ENCODE measurements at regions not wholly inside any gene's neighbourhood (a gene's known extent, or its start where the extent isn't known, plus 50 kb on each side); places are given as distances from the start of the nearest gene placed in this dataset.
A peak's percentile ranks its signal among the peaks of the same experiment; 100 is the strongest.
"Not testable (repeated sequence)": the region's sequence is repeated elsewhere in the genome, so short reads cannot be mapped to it uniquely, and the experiment has no call there.

DNA sequence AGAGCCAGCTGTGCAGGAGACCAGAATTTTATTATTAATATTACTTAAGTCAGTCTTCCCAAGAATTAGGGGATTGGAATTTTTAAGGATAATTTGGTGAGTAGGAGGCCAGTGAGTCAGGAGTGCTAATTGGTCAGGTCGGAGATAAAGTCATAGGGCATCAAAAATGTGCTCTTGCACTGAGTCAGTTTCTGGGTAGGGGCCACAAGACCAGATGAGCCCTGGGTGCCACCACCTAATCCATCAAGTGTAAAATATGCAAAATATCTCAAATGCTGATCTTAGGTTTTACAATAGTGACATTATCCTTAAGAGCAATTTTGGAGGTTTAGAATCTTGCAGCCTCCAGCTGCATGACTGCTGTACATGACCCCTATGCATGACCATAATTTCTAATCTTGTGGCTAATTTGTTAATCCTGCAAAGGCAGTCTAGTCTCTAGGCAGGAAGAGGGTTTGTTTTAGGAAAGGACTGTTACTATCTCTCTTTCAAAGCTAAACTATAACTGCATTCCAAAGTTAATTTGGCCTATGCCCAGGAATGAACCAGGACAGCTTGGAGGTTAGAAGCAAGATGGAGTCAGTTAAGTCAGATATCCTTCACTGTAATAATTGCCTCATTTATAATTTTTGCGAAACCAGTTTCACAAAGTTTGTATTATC, 215.9 kb downstream of the RNF152 start:
- DNase-seq, result no peak

DNA sequence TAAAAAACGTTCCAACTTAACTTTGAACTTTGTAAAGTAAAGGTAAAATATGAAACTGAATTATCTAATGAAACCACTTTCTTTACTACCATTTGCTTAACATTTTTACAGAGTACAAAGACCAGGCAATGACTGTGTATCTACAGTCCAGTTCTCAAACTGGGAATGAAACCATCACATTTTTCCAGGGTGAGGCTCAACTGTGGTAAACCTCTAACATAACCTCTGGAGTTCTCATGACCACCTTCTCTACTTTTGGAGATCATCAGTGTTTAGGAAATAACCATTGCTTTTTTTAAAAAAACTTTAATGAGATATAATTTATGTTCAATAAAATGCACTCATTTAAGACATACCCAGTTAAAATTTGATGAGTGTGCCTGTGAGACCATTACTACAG, 223.5 kb downstream of the RNF152 start:
- DNase-seq, result no peak

DNA sequence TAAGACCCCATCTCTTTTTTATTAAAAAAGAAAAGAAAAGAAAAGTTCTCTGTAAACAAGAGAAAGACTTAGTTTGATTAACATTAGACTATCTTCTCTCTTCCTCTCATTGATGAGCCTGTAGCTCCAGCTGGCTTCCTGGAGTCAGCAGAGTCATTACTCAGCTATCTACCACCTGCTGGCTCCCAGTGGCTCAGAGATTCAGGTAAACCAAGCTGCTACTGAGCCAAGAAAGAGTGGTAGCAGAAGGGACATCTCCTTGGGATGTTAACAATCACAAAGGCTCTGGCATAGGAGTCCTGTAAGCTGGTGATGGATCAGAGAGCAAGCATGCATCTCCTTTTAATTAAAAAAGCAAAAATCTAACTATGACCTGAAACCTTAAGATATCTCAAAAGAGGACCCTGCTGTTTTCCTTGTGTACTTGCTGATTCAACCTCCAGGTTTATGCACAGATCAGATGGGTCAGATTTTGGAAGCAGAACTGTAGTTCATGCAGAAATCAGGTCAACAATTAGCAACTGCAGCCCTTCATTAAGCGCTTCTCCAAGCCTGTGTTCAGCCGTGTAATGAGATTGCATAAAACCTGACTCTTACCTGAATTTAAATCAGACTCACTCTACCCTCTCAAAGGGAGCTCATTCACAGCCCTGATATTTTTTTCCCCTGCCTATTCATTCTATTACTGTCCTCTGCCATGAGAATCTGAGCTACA, 225.8 kb downstream of the RNF152 start:
- DNase-seq, result no peak

DNA sequence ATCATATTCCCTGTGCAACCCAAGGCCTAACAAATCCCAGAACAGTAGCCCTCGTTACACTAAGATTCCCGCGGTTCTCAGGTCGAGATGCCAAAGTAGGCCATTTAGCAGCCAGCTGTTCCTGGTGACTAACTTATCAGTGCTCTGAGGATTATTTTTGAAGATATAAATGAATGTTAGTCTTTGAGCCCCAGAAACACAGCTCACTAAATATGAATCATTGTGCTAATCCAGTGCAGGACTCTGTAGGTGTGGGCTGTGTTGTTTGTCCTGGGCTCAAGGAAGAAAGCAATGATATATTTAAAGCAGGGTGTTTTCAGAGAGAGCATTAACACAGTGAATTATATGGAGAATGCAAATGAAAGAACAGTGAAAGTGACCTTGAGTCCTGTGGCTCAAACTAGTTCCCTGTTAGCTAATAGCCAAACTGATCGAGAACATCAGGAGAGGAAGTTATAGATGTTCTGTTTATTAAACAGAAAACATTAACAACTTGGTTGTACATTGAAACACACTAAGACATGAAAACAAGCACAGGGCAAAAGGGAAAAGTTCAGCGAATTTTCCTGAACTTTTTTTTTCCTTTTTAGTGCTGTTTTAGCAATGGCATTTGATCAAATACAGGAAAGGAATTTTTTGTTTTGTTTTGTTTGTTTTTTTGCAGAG, 228.3 kb downstream of the RNF152 start:
- no peak for DNase-seq

DNA sequence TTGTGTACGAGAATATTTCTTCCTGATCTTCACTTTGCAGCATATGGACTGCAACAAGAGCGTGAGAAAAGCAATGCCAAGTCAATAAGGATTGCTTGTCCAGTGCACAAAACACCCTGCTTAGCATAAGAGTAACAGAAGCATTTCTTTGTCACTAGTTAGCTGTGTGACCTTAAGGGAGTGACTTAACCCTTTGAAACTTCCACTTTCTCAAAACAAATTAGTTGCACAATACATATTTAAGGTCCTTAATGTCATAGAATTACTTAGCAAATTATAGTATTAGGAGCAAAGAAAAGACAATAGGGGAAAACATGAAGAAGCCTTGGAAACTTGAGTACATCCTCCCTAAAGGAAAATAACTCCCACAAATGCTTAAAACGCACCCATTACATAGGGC, 230.1 kb downstream of the RNF152 start:
- DNase-seq, result peak; percentile 21

DNA sequence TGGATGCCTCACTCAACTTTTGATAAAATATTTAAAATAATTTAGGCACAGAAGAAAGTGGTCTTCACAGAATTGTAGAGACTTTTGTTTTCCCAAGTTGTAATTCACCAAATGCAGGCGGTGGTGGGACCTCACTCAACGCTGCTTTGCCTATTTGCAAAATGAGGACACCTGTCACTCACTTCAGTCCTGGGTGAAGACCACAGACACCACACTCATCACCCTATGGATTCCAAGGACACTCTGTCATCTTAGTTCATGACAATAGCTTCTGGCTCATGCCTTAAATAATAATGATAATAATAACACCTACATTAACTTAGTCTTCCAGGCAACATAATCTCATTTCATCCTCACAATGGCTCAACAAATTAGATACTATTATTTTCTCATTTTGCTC, 234.4 kb downstream of the RNF152 start:
- DNase-seq, result no peak

DNA sequence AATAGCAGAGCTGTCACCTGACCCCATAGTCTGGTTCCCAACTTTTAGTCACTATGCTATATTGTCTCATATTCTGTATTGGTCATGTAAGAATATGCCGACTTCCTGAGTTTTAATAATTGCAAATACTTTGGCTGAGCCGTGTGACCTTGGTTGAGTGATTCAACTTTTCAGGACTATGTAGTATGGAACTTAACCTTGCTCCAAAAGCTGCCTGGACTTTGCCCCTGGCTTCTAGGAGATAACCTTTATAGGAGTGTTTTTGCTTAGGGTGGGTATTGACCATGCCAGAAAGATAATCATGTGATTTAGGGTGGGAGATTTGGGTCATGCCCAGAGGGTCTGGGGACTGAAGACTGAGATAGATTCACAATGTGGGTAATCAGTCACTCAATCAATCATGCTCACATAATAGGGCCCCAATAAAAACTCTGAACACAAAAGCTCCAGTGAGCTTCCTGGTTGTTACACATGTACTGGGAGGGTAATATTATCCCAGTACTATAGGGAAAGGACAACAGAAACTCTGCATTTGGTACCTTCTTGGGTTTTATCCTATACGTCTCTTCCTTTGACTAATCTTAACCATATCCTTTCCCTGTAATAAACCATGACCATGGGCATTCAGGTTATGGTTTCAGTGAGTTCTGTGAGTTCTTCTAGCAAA, 235.6 kb downstream of the RNF152 start:
- DNase-seq, result no peak

DNA sequence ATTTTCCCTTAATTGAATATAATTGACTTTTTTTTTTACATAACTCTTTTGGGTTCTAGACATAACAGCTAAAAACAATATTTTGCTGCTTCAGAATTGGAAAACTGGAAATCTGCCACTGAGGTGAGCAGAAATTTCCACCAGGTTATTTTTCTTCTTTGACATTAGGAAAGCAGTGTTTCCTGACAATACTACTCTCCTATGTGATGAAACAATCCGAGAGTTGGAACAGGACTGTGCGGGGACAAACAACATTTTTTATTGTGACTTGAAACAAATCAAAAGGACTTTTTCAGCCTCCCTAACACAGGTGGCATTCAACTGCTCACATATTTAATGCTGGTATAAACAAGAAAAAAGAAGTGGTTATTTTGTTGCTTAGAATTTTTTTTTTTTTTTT, 237.2 kb downstream of the RNF152 start:
- no peak for DNase-seq

DNA sequence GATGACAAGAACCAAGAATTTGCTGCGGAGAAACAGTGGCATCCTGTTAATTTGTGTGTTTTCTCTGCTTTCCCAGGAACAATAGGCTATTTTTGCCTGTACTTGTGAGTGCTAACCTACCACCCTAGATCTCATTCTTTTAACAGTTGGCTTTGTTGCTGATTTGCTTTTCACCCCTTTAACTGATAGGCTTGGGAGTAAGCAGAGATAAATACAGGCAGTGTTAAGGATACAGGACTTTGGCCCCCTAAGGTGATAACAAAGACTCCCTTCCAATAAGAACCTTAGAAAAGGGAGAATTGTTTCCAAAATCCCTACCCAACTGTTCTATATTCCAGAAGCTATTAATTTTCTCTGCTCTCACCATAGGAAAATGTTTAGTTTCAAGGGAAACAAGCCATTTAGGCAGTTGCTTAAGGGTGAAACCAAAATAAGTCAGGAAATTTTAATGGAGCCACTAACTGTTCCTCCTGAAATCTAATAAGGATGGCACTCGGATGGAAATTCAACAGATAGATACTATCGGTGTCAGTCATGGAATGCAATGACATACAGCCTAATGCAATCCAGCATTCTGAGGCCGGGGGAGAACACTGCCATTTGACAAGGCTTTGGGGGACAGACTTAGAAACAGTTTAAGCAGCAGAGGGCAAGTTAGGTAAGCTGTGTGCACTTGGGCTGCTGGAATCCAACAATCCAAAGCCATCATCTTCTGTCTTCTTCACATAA, 238.8 kb downstream of the RNF152 start:
- DNase-seq, result no peak

DNA sequence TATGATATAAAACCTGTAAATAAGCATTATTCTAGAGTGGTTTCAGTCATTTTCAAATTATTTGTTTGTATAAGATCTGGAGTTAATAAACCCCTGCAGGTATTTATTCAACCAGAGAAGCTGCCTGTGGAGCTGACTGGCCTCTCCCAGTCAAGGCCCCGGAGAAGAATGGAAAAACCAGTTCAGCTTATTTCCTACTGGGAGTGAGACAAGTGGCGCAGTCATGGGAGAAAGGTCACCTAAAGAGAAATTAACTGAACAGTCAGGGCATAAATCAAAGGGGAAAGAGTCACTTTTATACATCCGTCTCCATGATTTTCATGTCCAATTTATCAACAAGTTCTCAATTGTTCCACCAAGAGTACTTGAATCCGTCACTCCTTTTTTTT, 240.9 kb downstream of the RNF152 start:
- DNase-seq, result no peak

DNA sequence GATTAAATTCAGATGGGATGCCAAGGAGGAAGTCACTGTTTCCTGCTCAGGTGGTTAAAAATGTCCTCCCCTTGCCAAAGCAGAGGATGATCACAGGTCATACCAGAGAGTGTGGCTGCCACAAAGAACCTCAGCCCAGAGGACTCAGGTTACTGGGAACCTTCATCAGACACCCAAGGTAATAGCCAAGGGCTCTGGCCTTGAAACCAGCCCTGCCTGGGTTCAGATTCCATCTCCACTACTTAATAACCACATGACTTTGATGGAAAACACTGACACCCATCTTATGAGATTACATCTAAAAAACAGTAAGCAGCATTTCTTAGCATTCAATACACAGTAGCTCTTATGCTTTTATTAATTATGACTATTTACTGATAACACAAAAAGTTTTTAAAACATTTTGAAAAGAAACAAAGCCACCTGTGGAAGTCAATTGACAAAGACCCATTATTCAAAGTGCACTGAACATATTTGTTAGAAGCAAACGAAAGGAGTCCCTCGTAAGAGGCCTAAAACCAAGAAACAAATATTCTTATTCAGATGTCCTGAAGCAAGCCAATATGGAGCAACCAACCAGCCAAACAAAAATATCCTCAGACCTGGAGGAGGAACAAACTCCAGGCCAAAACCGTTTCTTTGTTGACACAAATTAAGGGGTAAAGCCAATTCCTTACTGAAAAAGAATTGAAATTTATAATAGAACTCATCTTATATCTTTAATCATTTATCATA, 241.5 kb downstream of the RNF152 start:
- DNase-seq, result no peak

DNA sequence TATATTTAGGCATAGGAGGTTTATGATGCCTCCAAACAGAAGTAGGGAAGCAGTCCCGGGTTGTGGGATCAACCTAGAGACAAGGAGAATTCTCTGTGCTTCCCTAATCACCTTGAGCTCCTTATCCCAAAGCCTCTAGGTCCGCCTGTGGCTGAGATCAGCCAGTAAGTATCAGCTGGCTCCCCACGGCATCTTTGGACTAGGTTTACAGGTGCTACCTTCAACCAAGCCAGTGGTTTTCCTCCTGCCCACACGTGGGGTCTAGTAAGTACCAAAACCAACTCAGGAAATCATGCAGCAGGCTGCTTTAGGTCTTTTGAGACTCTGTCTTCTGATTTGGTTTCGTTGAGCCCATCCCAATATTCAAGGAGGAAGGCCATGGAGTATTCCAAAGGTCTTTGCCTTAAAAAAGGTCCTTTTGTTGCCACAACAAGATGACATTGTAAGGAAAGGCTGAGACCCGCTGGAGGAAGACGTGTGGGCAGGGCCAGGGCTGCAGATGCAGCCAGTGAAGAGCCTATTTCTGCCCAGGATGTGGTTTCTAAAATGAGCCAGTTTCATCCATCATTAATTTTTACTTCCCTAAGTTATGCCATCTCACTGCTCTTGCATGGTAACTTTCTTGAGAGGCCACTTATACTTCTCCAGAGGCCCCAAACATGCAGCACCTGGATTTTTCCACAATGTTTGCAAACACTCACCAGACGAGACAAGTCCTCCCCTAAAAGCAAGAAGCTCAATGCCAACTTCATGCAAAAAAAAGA, 248.7 kb downstream of the RNF152 start:
- peak; percentile 77 for DNase-seq

DNA sequence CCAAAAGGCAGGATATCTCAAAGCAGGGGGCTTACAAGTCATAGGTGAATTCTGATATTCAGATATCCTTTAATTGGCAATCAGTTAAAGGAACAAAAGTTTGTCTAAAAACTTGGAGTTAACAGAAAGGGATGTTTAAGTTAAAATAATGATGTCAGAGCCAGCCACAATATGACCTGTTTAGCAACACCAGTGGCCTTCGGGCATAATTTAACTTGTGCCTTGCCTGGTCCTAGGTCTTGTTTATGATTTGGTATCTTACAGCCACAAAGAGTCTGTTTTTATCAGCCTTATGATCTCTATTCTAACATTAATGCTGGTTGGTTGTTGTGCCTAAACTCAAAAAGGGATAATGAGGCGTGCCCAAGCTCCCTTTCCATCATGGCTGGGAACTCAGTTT, 252.9 kb downstream of the RNF152 start:
- DNase-seq, result no peak

DNA sequence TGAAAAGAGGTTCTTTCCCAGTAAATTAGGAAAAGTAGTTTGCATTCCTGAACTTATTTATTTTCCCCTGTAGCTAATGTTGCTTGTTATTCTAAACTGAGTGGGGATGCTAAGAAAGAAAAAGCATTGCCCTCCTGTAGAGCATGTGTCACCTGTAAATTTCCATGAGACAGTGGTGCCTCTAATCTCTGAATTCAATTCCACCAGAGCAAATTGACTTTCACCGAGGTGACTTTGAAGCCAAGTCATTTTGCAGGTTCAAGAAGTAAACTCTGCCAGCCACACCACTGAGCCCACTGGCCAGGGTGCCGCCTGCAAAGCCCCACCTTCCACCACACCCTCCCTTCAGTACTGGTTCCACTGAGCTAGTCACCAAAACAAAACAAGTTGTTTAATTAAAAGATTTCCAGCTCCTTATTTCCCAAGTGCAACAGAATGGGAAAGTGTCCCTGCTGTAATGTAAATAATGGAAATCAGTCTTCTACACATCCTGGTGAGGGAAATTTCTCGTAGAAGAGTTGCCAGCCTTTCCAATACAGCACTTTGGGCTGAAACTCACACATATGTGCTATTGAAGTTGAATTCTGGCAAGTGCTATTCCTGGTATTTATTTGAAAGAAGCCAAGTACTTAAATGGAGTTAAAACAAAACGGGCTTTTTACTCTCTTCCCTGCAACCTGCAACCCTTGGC, 254.8 kb downstream of the RNF152 start:
- no peak for DNase-seq

DNA sequence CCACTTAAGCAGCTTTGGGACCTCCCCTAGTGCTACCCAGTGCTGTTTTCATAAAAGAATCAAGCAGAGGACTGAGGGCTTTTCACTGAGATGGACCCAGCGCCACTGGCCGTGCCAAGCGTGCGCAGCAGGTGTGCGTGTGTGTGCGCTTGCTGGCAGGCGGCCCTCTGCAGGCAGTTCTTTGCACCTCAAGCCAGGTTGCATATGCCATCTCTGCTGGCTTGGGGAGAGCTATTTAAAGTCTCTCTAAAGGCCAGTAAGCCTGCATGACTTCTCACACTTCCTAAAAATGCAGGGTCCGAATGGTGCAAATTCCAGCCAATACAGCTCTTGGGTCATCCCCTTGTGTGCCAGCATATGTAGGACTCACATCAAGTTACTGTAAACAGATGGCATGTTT, 255.5 kb downstream of the RNF152 start:
- DNase-seq, result no peak

DNA sequence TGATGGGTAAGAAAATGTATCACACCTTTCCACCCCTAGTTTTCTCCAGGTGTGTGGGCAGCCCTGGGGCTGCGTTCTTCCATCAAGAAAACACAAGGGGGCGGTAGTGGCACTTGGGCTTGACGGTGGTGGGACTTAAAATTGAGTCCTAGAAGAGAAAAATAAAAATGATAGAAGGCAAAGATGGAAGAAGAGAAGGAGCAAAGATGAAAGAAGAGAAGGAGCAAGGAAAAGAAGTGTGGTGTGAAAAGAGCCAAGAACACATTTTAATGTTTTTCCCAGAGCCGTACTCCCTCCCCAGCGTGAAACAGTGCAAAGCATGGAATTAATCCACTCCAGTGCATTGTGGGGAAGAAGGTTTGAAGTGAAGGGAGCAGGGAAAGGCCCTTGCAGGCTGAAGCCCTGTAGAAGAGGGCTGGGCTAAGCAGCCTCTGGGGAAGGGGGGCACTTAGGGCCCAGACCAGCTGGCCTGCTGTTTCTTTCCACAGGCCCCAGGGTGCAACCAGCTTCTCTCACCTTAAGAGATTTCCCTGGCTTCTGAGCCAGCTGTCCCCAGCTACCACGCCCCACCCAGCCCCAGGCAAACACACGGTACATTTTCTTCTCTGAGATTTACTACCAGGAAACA, 256.8 kb downstream of the RNF152 start:
- DNase-seq, result no peak

DNA sequence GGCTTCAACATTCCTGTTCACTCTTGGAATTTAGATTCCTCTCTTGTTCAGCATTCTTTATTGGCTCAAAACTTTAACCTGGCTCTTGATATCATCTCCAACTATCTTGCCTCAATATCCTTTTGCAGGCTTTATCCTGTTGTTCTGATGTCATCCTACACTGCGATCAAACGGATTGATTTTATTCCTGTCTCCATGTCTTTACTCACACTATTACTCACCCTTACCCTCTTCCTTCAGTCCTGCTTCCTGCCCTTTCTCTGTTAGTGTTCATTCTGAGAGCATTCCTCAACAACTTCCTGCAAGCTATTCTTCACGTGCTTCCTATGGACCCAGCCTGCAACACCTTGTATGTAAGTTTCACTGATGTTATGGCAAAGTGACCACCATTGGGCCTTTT, 264.7 kb downstream of the RNF152 start:
- DNase-seq, result no peak

DNA sequence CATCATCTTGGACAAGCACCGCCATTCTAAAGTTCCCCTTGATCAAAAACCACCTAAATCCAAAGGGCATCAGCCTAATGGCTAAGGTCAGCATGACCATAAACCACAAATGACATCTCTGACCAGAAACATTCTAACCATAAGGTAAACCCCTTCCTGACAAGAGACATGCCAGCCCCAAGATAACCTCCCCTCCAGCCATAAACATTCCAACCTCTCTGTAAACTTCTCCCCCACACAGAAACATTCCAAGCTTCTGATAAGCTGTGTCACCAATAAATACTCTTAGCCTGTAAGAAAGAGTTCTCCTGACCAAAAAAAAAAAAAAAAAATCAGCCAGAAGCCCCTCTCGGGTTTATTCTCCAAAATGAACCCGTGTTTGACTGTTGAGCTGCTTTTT, 268.2 kb downstream of the RNF152 start:
- DNase-seq, result not testable (repeated sequence)

DNA sequence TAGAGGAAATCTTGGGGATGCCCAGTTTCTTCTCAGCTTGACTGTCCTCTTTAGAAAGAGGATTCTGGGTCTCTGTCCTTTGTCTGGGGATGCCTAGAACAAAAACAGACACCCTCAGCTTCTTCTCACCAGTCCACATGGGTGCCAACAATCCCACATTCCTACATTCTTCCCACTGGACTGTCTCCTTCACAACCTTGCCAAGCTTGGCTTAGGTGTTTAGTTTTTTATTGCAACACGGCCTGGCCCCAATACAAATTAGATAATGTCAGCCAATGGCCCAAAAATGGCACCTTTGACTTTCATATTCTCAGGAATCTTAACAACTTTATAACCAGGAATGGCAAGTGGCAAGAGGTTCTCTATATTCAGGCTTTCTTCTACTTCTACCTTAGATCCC, 273.0 kb downstream of the RNF152 start:
- no peak for DNase-seq

DNA sequence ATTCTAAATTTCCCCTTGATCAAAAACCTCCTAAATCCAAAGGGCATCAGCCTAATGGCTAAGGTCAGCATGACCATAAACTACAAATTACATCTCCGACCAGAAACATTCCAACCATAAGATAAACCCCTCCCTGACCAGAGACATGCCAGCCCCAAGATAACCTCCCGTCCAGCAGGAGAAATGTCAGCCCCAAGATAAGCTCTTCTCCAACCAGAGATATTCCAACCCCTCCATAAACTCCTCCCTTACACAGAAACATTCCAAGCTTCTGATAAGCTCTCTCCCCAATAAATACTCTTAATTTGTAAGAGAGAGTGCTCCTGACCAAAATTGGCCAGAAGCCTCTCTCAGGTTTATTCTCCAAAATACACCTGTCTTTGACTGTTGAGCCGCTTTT, 274.0 kb downstream of the RNF152 start:
- no peak for DNase-seq

Measured in MV-4-11 (cell line).